ENCODE measurements at regions not wholly inside any gene's neighbourhood (a gene's known extent, or its start where the extent isn't known, plus 50 kb on each side); places are given as distances from the start of the nearest gene placed in this dataset.
"Not testable (repeated sequence)": the region's sequence is repeated elsewhere in the genome, so short reads cannot be mapped to it uniquely, and the experiment has no call there.

- no peak for DNase-seq (ENCODE audit: low read depth in 2 of 2)
Measured at GRCh38 chr3:139113993-139114375, 69.3 kb upstream of the PRR23C start.

GRCh38 chr3:139116631-139117030 is 71.9 kb upstream of the PRR23C start:
- DNase-seq (ENCODE audit: low read depth in 2 of 2), result not testable (repeated sequence)

- DNase-seq (ENCODE audit: low read depth in 2 of 2), result no peak
Measured at GRCh38 chr3:139117136-139117675, 72.5 kb upstream of the PRR23C start.

DNA sequence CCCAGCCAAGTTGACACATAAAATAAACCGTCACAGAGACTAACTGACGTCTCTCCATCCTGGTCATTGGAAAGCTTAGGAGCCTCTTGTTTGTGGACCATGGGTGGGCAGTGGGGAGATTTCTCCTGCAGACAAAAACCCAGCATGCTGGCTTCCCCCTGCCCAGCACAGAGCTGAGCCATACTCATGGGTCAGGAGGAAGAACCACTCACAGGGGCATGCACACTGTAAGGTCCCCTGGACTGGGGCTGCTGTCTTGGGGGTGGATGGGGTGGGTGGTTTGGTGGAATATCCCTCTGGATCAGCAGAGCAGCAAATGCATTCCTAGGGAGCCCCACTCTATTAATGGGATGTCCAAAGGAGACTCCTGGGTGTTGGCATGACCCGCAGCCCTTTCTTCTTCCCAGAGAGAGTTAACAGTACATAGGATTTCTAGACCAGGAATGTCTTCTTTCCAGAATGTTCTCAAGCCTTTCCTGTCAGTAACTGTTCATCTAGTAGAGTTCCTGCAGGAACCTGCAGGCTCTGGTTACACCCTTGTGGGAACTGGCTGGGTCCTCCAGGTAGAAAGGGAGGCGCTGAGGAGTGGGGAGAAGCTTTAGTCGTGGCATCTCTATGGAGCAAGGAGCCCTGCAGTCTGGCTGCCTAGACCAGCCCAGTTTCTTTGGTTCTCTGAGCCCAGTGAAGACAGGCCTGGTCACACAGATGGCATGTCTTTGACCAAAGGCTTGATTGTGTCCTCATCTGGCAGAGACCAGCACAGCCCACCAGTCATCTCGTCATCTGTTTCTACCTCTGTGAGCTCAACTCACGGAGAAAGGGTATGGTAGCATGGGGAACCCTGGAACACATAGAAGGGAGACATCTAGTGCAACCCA is 73.4 kb upstream of the PRR23C start:
- no peak for DNase-seq (ENCODE audit: low read depth in 2 of 2)

GRCh38 chr3:139118835-139119234 is 74.1 kb upstream of the PRR23C start:
- DNase-seq (ENCODE audit: low read depth in 2 of 2), result no peak

DNA sequence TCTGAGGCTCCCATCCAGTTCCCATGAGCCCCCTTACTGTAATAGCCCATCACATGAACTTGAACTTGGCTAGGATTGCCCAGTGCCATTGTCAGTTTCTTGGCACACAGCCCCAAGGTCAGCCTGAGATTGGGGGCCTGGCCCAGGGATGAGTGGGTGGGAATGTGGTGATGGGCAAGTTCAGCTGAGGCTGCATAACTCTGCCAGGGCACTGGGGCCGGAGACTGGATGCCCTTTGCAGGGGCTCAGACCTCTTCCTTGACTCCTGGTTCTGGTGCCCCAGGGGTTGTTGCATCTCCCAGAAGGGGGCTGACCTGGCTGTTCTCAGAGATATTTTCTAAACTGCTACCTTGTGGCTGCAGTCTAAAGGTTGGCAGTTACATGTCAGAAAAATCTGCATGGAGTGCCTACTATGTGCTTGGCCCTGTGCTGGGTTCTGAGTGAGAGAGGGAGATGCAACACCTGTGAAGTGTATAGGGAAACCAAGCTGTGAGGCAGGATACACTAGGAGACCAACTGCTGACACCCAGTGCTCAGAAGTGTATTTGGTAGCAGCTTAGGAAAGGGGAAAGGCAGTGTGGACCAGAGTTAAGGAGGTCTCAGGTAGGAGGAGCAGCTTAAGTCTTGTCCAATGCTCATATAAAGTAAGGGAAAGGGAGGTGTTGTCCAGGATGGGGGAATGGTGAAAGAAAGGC is 74.8 kb upstream of the PRR23C start:
- no peak for DNase-seq (ENCODE audit: low read depth in 2 of 2)

DNA sequence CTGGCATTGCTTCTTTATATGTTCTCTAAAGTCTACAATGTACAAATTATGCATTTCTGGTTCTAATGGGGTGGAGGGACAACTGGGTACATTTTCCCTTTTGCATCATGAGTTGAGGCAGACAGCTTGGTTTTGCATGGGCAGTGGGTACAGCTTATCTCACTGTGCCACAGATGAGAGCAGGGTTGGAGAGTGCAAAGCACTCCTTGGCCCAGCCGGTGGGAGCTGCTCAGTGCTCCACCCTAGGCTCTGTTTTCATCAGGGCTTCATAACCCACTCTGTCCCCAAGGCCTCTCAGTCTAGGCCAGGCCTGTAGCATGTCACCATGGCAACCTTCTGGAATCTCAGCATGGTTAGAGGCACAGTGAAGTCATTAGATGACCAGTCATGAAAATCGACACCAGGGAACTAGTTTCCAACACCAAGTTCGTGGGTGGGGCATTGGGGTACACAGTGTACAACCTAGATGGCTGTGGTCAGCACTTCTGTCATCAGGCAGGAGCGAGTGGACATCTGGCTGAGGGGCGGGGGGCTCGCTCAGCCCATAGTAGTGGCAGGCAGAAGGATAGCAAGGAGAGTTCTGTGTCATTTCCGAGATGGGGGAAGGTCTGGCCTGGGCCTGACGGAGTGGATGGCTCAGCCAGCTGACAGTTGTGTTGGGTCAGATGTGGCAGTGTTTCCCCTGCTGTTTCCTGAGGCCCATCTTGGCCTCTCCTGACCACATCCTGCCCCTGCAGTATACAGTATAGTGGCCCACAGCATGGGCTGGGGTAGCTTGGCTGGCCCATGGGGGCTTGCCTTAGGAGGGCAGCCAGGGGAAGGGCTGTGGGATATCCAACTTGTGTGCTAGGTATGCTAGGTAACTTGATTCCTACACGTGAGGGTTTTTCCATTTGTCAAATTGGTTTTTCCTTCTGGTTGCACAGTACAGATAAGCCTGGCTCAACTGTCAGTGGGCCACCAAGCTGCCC is 75.7 kb upstream of the PRR23C start:
- DNase-seq (ENCODE audit: low read depth in 2 of 2), result no peak

DNA sequence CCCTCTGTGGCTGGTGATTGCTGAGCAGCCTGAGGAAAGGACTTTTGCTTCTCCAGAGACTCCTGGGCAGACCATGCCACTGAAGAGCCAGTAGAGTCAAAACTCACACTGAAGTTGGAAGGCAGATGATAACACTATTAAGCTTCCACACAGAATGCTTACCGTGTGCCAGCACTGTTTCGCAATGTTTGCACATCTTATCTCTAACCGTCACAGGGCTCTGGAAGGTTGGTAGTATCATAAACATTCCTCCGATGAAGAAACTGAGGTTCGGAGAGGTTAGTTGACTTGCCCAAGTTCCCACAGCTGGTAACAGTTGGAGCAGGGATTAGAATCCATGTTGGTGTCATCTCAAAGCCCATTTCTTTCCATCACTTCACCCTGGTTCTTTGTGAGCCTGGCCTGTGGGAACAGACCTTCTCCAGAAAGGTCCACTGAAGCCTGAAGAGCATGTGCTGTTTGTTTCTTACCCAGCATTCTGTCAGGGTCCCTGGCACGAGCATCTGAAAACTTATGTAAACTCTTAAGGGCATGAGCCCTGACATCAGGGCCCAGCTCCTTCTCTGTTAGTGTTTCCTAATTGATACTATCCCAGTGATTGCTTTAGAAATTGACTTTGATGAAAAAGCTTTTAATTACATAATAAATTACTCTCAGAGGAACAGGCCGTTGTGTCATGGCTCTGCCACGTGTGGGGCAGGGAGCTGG is 77.0 kb upstream of the PRR23C start:
- DNase-seq (ENCODE audit: low read depth in 2 of 2), result no peak

GRCh38 chr3:139122221-139122581 is 77.5 kb upstream of the PRR23C start:
- DNase-seq (ENCODE audit: low read depth in 2 of 2), result no peak

DNA sequence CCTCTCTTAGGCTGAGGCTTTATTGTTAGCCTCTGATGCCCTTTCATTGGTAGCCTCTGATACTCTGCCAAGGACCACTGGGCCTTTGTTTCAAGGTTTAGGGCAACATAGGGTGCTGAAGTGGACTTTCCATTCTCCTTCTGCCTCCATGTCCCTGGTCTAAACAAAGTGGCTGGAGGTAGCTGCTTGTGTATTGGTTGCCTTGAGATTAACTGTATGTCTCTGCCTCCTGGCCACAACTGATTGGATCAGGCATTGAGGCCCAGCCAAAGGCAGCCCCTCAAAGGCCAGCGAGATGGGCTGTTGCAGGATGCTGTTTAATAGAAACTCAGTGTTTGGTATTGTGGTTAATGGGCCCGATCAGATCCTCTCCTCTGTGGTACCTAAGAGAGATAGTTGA is 77.9 kb upstream of the PRR23C start:
- DNase-seq (ENCODE audit: low read depth in 2 of 2), result no peak

- no peak for DNase-seq (ENCODE audit: low read depth in 2 of 2)
Measured at GRCh38 chr3:139123377-139124095, 78.8 kb upstream of the PRR23C start.

DNA sequence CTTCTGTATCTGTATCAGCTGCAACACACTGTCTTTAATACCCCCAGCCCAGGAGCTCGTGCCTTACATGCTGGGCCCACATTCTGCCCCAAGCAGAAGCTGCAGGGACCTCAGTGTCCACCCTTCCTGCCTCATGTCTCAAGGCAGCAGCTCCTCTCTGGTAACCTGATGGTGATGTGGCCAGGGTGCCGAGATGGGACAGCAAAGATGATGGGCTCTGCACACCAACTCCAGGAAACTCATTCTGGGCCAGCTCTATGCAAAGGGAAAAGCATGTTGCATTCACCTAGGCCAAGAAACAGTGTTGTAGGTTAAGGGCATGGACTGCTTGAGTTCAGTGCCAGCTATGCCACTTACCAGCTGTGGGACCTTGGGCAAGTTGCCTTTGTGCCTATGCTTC is 79.5 kb upstream of the PRR23C start:
- DNase-seq (ENCODE audit: low read depth in 2 of 2), result no peak

GRCh38 chr3:139127101-139127500 is 82.4 kb upstream of the PRR23C start:
- no peak for DNase-seq (ENCODE audit: low read depth in 2 of 2)

- not testable (repeated sequence) for DNase-seq (ENCODE audit: low read depth in 2 of 2)
Measured at GRCh38 chr3:139127629-139128028, 82.9 kb upstream of the PRR23C start.

- DNase-seq (ENCODE audit: low read depth in 2 of 2), result no peak
Measured at GRCh38 chr3:139128803-139129202, 84.1 kb upstream of the PRR23C start.

DNA sequence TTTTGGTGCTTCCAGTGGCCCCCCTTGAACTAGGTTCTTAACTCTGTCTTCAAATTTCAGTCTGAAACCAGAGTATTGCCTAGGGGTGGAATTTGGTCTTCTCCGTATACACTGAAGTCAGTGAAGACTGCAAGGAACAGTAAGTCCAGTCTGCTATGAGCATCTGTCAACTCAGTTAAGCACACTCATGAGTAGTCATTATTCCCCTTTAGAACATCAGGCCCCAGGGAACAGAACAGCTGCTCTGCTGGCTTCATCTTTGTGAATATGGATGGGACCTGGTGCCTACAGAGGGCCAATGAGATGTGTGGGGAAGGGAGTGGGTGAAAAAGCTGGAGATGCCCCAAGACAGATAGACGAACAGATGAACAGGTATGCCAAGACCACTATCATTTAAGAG is 85.2 kb upstream of the PRR23C start:
- DNase-seq (ENCODE audit: low read depth in 2 of 2), result no peak

- DNase-seq (ENCODE audit: low read depth in 2 of 2), result no peak
Measured at GRCh38 chr3:139130390-139131140, 85.9 kb upstream of the PRR23C start.

- DNase-seq (ENCODE audit: low read depth in 2 of 2), result no peak
Measured at GRCh38 chr3:139131951-139132350, 87.3 kb upstream of the PRR23C start.

- no peak for DNase-seq (ENCODE audit: low read depth in 2 of 2)
Measured at GRCh38 chr3:139132976-139133375, 88.3 kb upstream of the PRR23C start.
